HFF-Myc (cell line): ENCODE measurements at regions not wholly inside any gene's neighbourhood (a gene's known extent, or its start where the extent isn't known, plus 50 kb on each side); places are given as distances from the start of the nearest gene placed in this dataset.
"Not testable (repeated sequence)": the region's sequence is repeated elsewhere in the genome, so short reads cannot be mapped to it uniquely, and the experiment has no call there.

ENCODE experiments used
- DNase-seq: peaks from one replicate; pipeline ENCODE4 v3.0.0-alpha.2; 2011; ENCODE audit warnings: low read depth; ENCODE audit errors: extremely low read depth
- H3K4me3 ChIP-seq: replicated peaks from 2 replicates; pipeline ENCODE4 v1.5.1; 2011; ENCODE audit warnings: low read depth, mild to moderate bottlenecking, control low read depth, low read length
- CTCF ChIP-seq: IDR thresholded peaks from 2 replicates; pipeline ENCODE4 v1.5.1; 2012; ENCODE audit warnings: mild to moderate bottlenecking, low read depth, low read length, control low read depth; ENCODE audit errors: missing control alignments

- no peak for TF ChIP-seq CTCF
- DNase-seq = no peak
- no peak overlapping the region for H3K4me3 ChIP-seq
Observed at GRCh38 chr3:69658514-69659140, 80.6 kb upstream of the MITF start.

GRCh38 chr3:69657030-69657429 lies 82.2 kb upstream of the MITF start:
- DNase-seq, H3K4me3 ChIP-seq: not testable (repeated sequence)

- no peak for DNase-seq
- no peak overlapping the region for H3K4me3 ChIP-seq
- no peak for TF ChIP-seq CTCF
Observed at GRCh38 chr3:69651765-69652164, 87.5 kb upstream of the MITF start.

- no peak for DNase-seq
- no peak overlapping the region for H3K4me3 ChIP-seq
- TF ChIP-seq CTCF = no peak
Observed at GRCh38 chr3:69650066-69650419, 89.2 kb upstream of the MITF start.

- no peak overlapping the region for H3K4me3 ChIP-seq
- TF ChIP-seq CTCF = no peak
- no peak for DNase-seq
Observed at GRCh38 chr3:69649120-69650065, 89.9 kb upstream of the MITF start.

- no peak for TF ChIP-seq CTCF
- no peak overlapping the region for H3K4me3 ChIP-seq
- DNase-seq = no peak
Observed at GRCh38 chr3:69648126-69648525, 91.1 kb upstream of the MITF start.

GRCh38 chr3:69647511-69648110 lies 91.7 kb upstream of the MITF start:
- no peak overlapping the region for H3K4me3 ChIP-seq
- no peak for DNase-seq
- TF ChIP-seq CTCF = no peak
